ENCODE measurements at regions not wholly inside any gene's neighbourhood (a gene's known extent, or its start where the extent isn't known, plus 50 kb on each side); places are given as distances from the start of the nearest gene placed in this dataset.

DNA sequence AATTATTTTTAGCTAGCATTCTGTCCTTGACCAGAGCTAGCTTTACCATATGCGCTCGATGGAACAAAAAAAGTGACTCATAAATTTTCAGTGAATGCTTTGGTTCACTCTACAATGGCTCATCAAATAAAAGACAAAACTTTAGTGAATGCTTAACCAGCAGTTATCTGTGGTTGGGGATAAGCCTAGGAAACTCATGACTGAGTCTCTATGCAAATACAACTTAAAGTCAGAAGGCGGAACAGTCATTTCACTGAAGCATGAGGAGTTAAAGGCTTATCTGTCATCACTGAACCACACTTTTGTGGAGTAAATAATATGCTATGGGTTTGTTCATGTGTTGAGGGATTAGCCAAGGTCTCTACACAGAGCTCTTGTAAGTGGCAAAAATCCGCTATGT, 308.4 kb downstream of the SQOR start:
- no peak overlapping the region for H3K9ac ChIP-seq (replicated peaks in 1 of 4; ENCODE audit: extremely low read depth in 1 of 4, low read depth in 3 of 4, low read length in 3 of 4)
- H3K4me1 ChIP-seq (replicated peaks in 1 of 4; ENCODE audit: control insufficient read depth in 3 of 4, insufficient read depth in 4 of 4, low read length in 3 of 4): peaks cover 2 to 6% (median 5%) of the 10 kb centered on the region in 4 experiments; a peak in 6 of 7 replicates
- no peak overlapping the region for H3K18ac ChIP-seq (ENCODE audit: extremely low read depth, low read length)
- no peak overlapping the region for H4K5ac ChIP-seq (ENCODE audit: insufficient read length, low read depth, low read length)
- no peak overlapping the region for H3K27ac ChIP-seq (ENCODE audit: low read depth, low read length)
- H3K79me2 ChIP-seq (ENCODE audit: control insufficient read depth in 1 of 2, insufficient read depth in 2 of 2, low read length in 2 of 2): no peaks in the 10 kb centered on the region
- H3K4me3 ChIP-seq (ENCODE audit: extremely low read depth in 1 of 4, insufficient read depth in 2 of 4, low read depth in 3 of 4, low read length in 4 of 4): no peak overlapping the region
- no peak overlapping the region for H2AFZ ChIP-seq (ENCODE audit: low read length)
- no peak overlapping the region for H2AK5ac ChIP-seq (ENCODE audit: low read depth, low read length)
- H2BK15ac ChIP-seq (ENCODE audit: low read length): no peak overlapping the region
- H3K4ac ChIP-seq (replicated peaks; ENCODE audit: insufficient read length, low read depth, low read length): no peak overlapping the region
- H3K23ac ChIP-seq (ENCODE audit: insufficient read length): no peak overlapping the region
- no peaks in the 10 kb centered on the region for H3K27me3 ChIP-seq (replicated peaks in 1 of 4; ENCODE audit: control insufficient read depth in 3 of 4, extremely low read depth in 1 of 4, insufficient read depth in 3 of 4, low read length in 3 of 4)
- no peak overlapping the region for H3K4me2 ChIP-seq (ENCODE audit: insufficient read depth in 1 of 2, low read depth in 2 of 2, low read length in 2 of 2)
- H2BK12ac ChIP-seq (ENCODE audit: low read depth, low read length): no peak overlapping the region
- CTCF ChIA-PET (ENCODE audit: partially characterized antibody): interaction anchor here (0.6 kb wide), 1 partner anchor 52 kb away, joined by 3 read pairs; no protein-coding TSS in a partner anchor
- H4K8ac ChIP-seq (ENCODE audit: extremely low read depth, insufficient read depth, low read length): no peak overlapping the region
- FAIRE-seq: no peak
- H3K56ac ChIP-seq (replicated peaks; ENCODE audit: insufficient read length, low read depth, low read length): no peak overlapping the region
- no peak for DNase-seq (ENCODE audit: low read depth in 1 of 2, low spot score in 2 of 2)
- POLR2A ChIA-PET (ENCODE audit: partially characterized antibody): no interaction called here
- H4K91ac ChIP-seq (replicated peaks; ENCODE audit: insufficient read length, low read length): no peak overlapping the region
- H3K36me3 ChIP-seq (ENCODE audit: control insufficient read depth in 2 of 4, insufficient read depth in 4 of 4, low read length in 3 of 4): no peaks in the 10 kb centered on the region
- H2BK20ac ChIP-seq (ENCODE audit: low read length): no peak overlapping the region
- H3K23me2 ChIP-seq (ENCODE audit: low read depth, low read length): no peaks in the 10 kb centered on the region
- H3K9me3 ChIP-seq (ENCODE audit: insufficient read depth in 2 of 2, low read depth in 1 of 2, low read length in 1 of 2): no peaks in the 10 kb centered on the region
- H2BK120ac ChIP-seq (replicated peaks; ENCODE audit: low read depth, low read length): no peak overlapping the region
- H3K14ac ChIP-seq (ENCODE audit: insufficient read length): no peak overlapping the region
- no peak overlapping the region for H2BK5ac ChIP-seq (ENCODE audit: low read depth, low read length)
- H4K20me1 ChIP-seq (replicated peaks in 1 of 2; ENCODE audit: control insufficient read depth in 1 of 2, insufficient read depth in 2 of 2, low read length in 2 of 2): no peaks in the 10 kb centered on the region
- H3K79me1 ChIP-seq (ENCODE audit: low read depth, low read length): no peaks in the 10 kb centered on the region
- TF ChIP-seq TEAD4 (IDR thresholded peaks at IDR 0.05; ENCODE audit: low read depth, low read length) (no peak), TAF1 (IDR thresholded peaks at IDR 0.05; ENCODE audit: low read depth, low read length) (no peak), CBX8 (IDR thresholded peaks at IDR 0.05; ENCODE audit: borderline replicate concordance, low read depth, low read length) (no peak), RAD21 (IDR thresholded peaks at IDR 0.05 in 1 of 2, conservative IDR thresholded peaks at IDR 0.05 in 1 of 2; ENCODE audit: low read depth in 2 of 2, low read length in 2 of 2) (no peak), SIN3A (conservative IDR thresholded peaks at IDR 0.05 in 1 of 2, IDR thresholded peaks at IDR 0.05 in 1 of 2; ENCODE audit: low read depth in 1 of 2, low read length in 2 of 2) (no peak), CTBP2 (IDR thresholded peaks at IDR 0.05; ENCODE audit: borderline replicate concordance, insufficient read depth, insufficient read length, low read length) (no peak), CEBPB (IDR thresholded peaks at IDR 0.05; ENCODE audit: low read depth, low read length) (no peak)
- TF ChIP-seq, protein P1, sequence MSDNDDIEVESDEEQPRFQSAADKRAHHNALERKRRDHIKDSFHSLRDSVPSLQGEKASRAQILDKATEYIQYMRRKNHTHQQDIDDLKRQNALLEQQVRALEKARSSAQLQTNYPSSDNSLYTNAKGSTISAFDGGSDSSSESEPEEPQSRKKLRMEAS (IDR thresholded peaks at IDR 0.05): no peak
- 64% methylated on average over 4 of the region's 4 CpGs; no CpG with 5 or more reads in 1 of the 2 experiments for WGBS, 2 experiments (ENCODE audit: extremely low coverage in 1 of 2, insufficient coverage in 1 of 2, insufficient read length in 1 of 2, insufficient replicate concordance in 2 of 2, low coverage in 1 of 2, low lambda C conversion rate in 2 of 2, missing lambda C conversion rate in 1 of 2)

Measured in H1 (cell line).